ENCODE measurements at regions not wholly inside any gene's neighbourhood (a gene's known extent, or its start where the extent isn't known, plus 50 kb on each side); places are given as distances from the start of the nearest gene placed in this dataset.

- peaks cover 2% of the 10 kb centered on the region for H3K9me3 Mint-ChIP-seq (ENCODE audit: unreplicated experiment)
- no peak for TF ChIP-seq CTCF (IDR thresholded peaks at IDR 0.05; ENCODE audit: partially characterized antibody, unreplicated experiment)
- no peaks in the 10 kb centered on the region for H3K27me3 Mint-ChIP-seq (ENCODE audit: unreplicated experiment)
Observed at GRCh38 chr5:96520345-96520744, 87.3 kb upstream of the PCSK1 start.

GRCh38 chr5:96522635-96523355, 89.7 kb upstream of the PCSK1 start:
- Mint-ChIP-seq H3K9me3 (ENCODE audit: unreplicated experiment) (peaks cover 2% of the 10 kb centered on the region), H3K4me3 (ENCODE audit: unreplicated experiment) (no peak overlapping the region)
- TF ChIP-seq CTCF (IDR thresholded peaks at IDR 0.05; ENCODE audit: partially characterized antibody, unreplicated experiment): no peak

More at GRCh38 chr5:96520345-96520744, 87.3 kb upstream of the PCSK1 start:
- Mint-ChIP-seq H3K4me3 (ENCODE audit: unreplicated experiment) (no peak overlapping the region), H3K4me1 (ENCODE audit: low read depth, unreplicated experiment) (no peaks in the 10 kb centered on the region), H3K36me3 (ENCODE audit: unreplicated experiment) (no peaks in the 10 kb centered on the region), H3K27ac (ENCODE audit: unreplicated experiment) (no peak overlapping the region)
- DNase-seq: no peak

GRCh38 chr5:96527768-96528661, 95.0 kb upstream of the PCSK1 start:
- no peak overlapping the region for H3K27ac Mint-ChIP-seq (ENCODE audit: unreplicated experiment)
- no peaks in the 10 kb centered on the region for H3K4me1 Mint-ChIP-seq (ENCODE audit: low read depth, unreplicated experiment)

More at GRCh38 chr5:96522635-96523355, 89.7 kb upstream of the PCSK1 start:
- no peaks in the 10 kb centered on the region for H3K27me3 Mint-ChIP-seq (ENCODE audit: unreplicated experiment)
- H3K27ac Mint-ChIP-seq (ENCODE audit: unreplicated experiment): no peak overlapping the region
- H3K4me1 Mint-ChIP-seq (ENCODE audit: low read depth, unreplicated experiment): no peaks in the 10 kb centered on the region
- DNase-seq: no peak
- H3K36me3 Mint-ChIP-seq (ENCODE audit: unreplicated experiment): no peaks in the 10 kb centered on the region

GRCh38 chr5:96528826-96529474, 95.9 kb upstream of the PCSK1 start:
- no peaks in the 10 kb centered on the region for H3K36me3 Mint-ChIP-seq (ENCODE audit: unreplicated experiment)
- TF ChIP-seq CTCF (IDR thresholded peaks at IDR 0.05; ENCODE audit: partially characterized antibody, unreplicated experiment): no peak
- no peak for DNase-seq
- H3K27ac Mint-ChIP-seq (ENCODE audit: unreplicated experiment): no peak overlapping the region
- no peaks in the 10 kb centered on the region for H3K9me3 Mint-ChIP-seq (ENCODE audit: unreplicated experiment)
- H3K27me3 Mint-ChIP-seq (ENCODE audit: unreplicated experiment): no peaks in the 10 kb centered on the region
- H3K4me1 Mint-ChIP-seq (ENCODE audit: low read depth, unreplicated experiment): no peaks in the 10 kb centered on the region
- no peak overlapping the region for H3K4me3 Mint-ChIP-seq (ENCODE audit: unreplicated experiment)

More at GRCh38 chr5:96527768-96528661, 95.0 kb upstream of the PCSK1 start:
- no peaks in the 10 kb centered on the region for H3K36me3 Mint-ChIP-seq (ENCODE audit: unreplicated experiment)
- no peak overlapping the region for H3K4me3 Mint-ChIP-seq (ENCODE audit: unreplicated experiment)
- no peaks in the 10 kb centered on the region for H3K9me3 Mint-ChIP-seq (ENCODE audit: unreplicated experiment)
- H3K27me3 Mint-ChIP-seq (ENCODE audit: unreplicated experiment): no peaks in the 10 kb centered on the region
- no peak for DNase-seq
- TF ChIP-seq CTCF (IDR thresholded peaks at IDR 0.05; ENCODE audit: partially characterized antibody, unreplicated experiment): no peak
